B cell (primary cell): ENCODE measurements at regions not wholly inside any gene's neighbourhood (a gene's known extent, or its start where the extent isn't known, plus 50 kb on each side); places are given as distances from the start of the nearest gene placed in this dataset.

Source experiments
- CTCF ChIP-seq: fragments of 200-600 bp; IDR thresholded peaks from one replicate; pipeline ENCODE4 v1.8.0; 2022; ENCODE audit warnings: antibody characterized with exemption, mild to moderate bottlenecking
- EZH2 ChIP-seq: IDR thresholded peaks from 2 replicates; pipeline ENCODE4 v1.6.1; 2012; ENCODE audit warnings: borderline replicate concordance, low read depth, mild to moderate bottlenecking, moderate library complexity, low read length; ENCODE audit not compliant: insufficient read depth, poor library complexity, severe bottlenecking

DNA sequence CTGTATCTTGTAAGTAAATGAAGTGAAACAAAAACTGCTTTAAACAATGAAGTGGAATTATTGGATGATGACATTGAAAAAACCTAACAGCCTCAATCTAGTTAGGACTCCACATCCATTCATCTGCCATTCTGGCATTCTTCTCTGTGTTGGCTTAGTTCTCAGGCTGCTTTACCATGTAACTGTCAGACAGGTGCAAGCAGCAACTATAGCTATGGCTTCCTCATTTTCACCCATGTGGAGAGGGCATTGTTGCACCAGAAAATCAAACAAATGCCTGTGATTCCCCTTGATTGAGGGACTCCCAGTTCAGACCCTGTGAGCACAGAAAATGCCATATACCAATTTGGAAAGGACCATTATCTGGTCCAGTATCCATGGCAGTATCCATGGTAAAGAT, 129.5 kb upstream of the NYAP2 start:
- TF ChIP-seq CTCF (no peak), EZH2 (no peak)
